Transverse colon (tissue), 4 donors: ENCODE measurements at regions not wholly inside any gene's neighbourhood (a gene's known extent, or its start where the extent isn't known, plus 50 kb on each side); places are given as distances from the start of the nearest gene placed in this dataset.
"Not testable (repeated sequence)": the region's sequence is repeated elsewhere in the genome, so short reads cannot be mapped to it uniquely, and the experiment has no call there.

Experiments used
- DNase-seq: peaks from one replicate; pipeline ENCODE4 v3.0.0-alpha.2; 2019
- H3K27ac ChIP-seq, 4 donors: fragments of 200-600 bp; sonication (generic); 2 replicates each; pipeline ENCODE4 v1.5.1; 2016 to 2018; ENCODE audit warnings: inconsistent platforms in 4 of 4
- H3K27me3 ChIP-seq: fragments of 200-600 bp; sonication (generic); 2 replicates; pipeline ENCODE4 v1.5.1; 2017; ENCODE audit warnings: inconsistent platforms
- H3K36me3 ChIP-seq, 4 donors: fragments of 200-600 bp; sonication (generic); 2 replicates each; pipeline ENCODE4 v1.5.1; 2017 to 2019; ENCODE audit warnings: inconsistent platforms in 4 of 4
- H3K4me1 ChIP-seq, 4 donors: fragments of 200-600 bp; sonication (generic); 2 replicates each; pipeline ENCODE4 v1.5.1; 2017 to 2020; ENCODE audit warnings: inconsistent platforms in 4 of 4
- H3K4me3 ChIP-seq, 4 donors: fragments of 200-600 bp; sonication (generic); 1 replicate in 1 of 4; 2 replicates in 3 of 4; pipeline versions ENCODE4 v1.5.1 to v1.6.1; 2017 to 2019; ENCODE audit warnings: inconsistent platforms in 4 of 4
- H3K9me3 ChIP-seq, 2 donors: fragments of 200-600 bp; sonication (generic); 2 replicates each; pipeline ENCODE4 v1.5.1; 2017 to 2019; ENCODE audit warnings: inconsistent platforms in 2 of 2
- CTCF ChIP-seq, 5 experiments: fragments of 200-600 bp in 3 of 5; fragments of 450-650 bp in 2 of 5; sonication (generic) in 3 of 5; IDR thresholded peaks; 1 replicate in 2 of 5; 2 replicates in 3 of 5; pipeline ENCODE4 v1.5.1; 2016 to 2017; ENCODE audit warnings: antibody characterized with exemption in 5 of 5, inconsistent platforms in 3 of 5, mild to moderate bottlenecking in 2 of 5, moderate library complexity in 1 of 5
- EP300 ChIP-seq: sonication (generic); formaldehyde crosslinking; IDR thresholded peaks from one replicate; pipeline ENCODE4 v1.6.1; 2017; ENCODE audit warnings: antibody characterized with exemption, low read depth
- POLR2A ChIP-seq: fragments of 450-650 bp; IDR thresholded peaks from one replicate; pipeline ENCODE4 v1.6.1; 2016; ENCODE audit warnings: antibody characterized with exemption, mild to moderate bottlenecking, moderate library complexity
- POLR2AphosphoS5 ChIP-seq, 3 donors: sonication (generic); formaldehyde crosslinking; IDR thresholded peaks; one replicate each; pipeline ENCODE4 v1.6.1; 2016; ENCODE audit warnings: antibody characterized with exemption in 3 of 3
- WGBS, 2 donors: methylation state at CpG; one replicate each; pipeline ENCODE4 v1.1.5; 2018; ENCODE audit warnings: low coverage in 1 of 2; 5-methylcytosine and 5-hydroxymethylcytosine counted together
- in situ Hi-C, 4 donors: fragments of 200-750 bp; cut with MboI; loops; one replicate each; pipeline versions ENCODE4 v1.15.0 to v1.15.1; 2017; ENCODE audit warnings: low sequenced_read_pairs in 3 of 4, low pct_ligation_motif_present in 1 of 4, low pct_unique_long_range_greater_than_20kb in 1 of 4
- intact Hi-C: fragments of 100-400 bp; cut with DNase I; formaldehyde crosslinking; loops from one replicate; pipeline ENCODE4 v1.15.1; 2023; ENCODE audit warnings: low total_unique reads

- DNase-seq: no peak
- WGBS, 2 donors: 67 to 79% methylated on average over 1 of the region's 1 CpG
- in situ Hi-C loops (no loop called here), intact Hi-C loops (no loop called here)
- no peaks in the 10 kb centered on the region for H3K36me3 ChIP-seq
- no peak overlapping the region for H3K27ac ChIP-seq
- no peaks in the 10 kb centered on the region for H3K4me1 ChIP-seq
- H3K4me3 ChIP-seq: no peak overlapping the region
- TF ChIP-seq CTCF (IDR thresholded peaks at IDR 0.05) (no peak), POLR2AphosphoS5 (IDR thresholded peaks at IDR 0.05) (no peak), POLR2A (no peak), EP300 (no peak)
- H3K9me3 ChIP-seq: peaks cover 0 to 5% of the 10 kb centered on the region in 2 donors
- no peaks in the 10 kb centered on the region for H3K27me3 ChIP-seq
These were observed 60.4 kb upstream of the PDHA2 start for GRCh38 chr4:95779447-95779846.

- Histone ChIP-seq H3K27me3 (no peaks in the 10 kb centered on the region), H3K36me3 (no peaks in the 10 kb centered on the region), H3K27ac (no peak overlapping the region), H3K4me1 (no peaks in the 10 kb centered on the region), H3K9me3 (no peaks in the 10 kb centered on the region), H3K4me3 (no peak overlapping the region)
- DNase-seq: no peak
- in situ Hi-C loops: no loop called here
- no peak for TF ChIP-seq POLR2AphosphoS5 (IDR thresholded peaks at IDR 0.05)
- TF ChIP-seq EP300: no peak
- TF ChIP-seq CTCF (IDR thresholded peaks at IDR 0.05): no peak
- TF ChIP-seq POLR2A: no peak
- intact Hi-C loops: no loop called here
These were observed 61.2 kb upstream of the PDHA2 start for GRCh38 chr4:95778666-95779065.

GRCh38 chr4:95770605-95771004 is 69.3 kb upstream of the PDHA2 start:
- WGBS, 2 donors: 63 to 73% methylated on average over 3 of the region's 3 CpGs
- H3K9me3 ChIP-seq, H3K4me3 ChIP-seq, in situ Hi-C loops, H3K27me3 ChIP-seq, DNase-seq, intact Hi-C loops, H3K36me3 ChIP-seq, H3K27ac ChIP-seq, H3K4me1 ChIP-seq: not testable (repeated sequence)

GRCh38 chr4:95764961-95765360 is 74.9 kb upstream of the PDHA2 start:
- intact Hi-C loops (no loop called here), in situ Hi-C loops (no loop called here)
- H3K36me3 ChIP-seq: no peaks in the 10 kb centered on the region
- H3K9me3 ChIP-seq: no peaks in the 10 kb centered on the region
- no peak overlapping the region for H3K4me3 ChIP-seq
- WGBS, 2 donors: 50 to 80% methylated on average over 1 to 3 of the region's 3 CpGs
- H3K27me3 ChIP-seq: no peaks in the 10 kb centered on the region
- TF ChIP-seq POLR2AphosphoS5 (IDR thresholded peaks at IDR 0.05) (no peak), CTCF (IDR thresholded peaks at IDR 0.05) (no peak), EP300 (no peak), POLR2A (no peak)
- no peak overlapping the region for H3K27ac ChIP-seq
- H3K4me1 ChIP-seq: no peaks in the 10 kb centered on the region
- no peak for DNase-seq

GRCh38 chr4:95761871-95762270 is 78.0 kb upstream of the PDHA2 start:
- DNase-seq: no peak
- Histone ChIP-seq H3K9me3 (no peaks in the 10 kb centered on the region), H3K27ac (no peak overlapping the region), H3K4me1 (no peaks in the 10 kb centered on the region), H3K36me3 (no peaks in the 10 kb centered on the region), H3K27me3 (no peaks in the 10 kb centered on the region), H3K4me3 (no peak overlapping the region)
- intact Hi-C loops (no loop called here), in situ Hi-C loops (no loop called here)
- 77 to 84% methylated on average over 3 of the region's 3 CpGs for WGBS, 2 donors
- no peak for TF ChIP-seq EP300
- TF ChIP-seq POLR2A: no peak
- no peak for TF ChIP-seq CTCF (IDR thresholded peaks at IDR 0.05)
- TF ChIP-seq POLR2AphosphoS5 (IDR thresholded peaks at IDR 0.05): no peak
